PC-3 (cell line): ENCODE measurements at regions not wholly inside any gene's neighbourhood (a gene's known extent, or its start where the extent isn't known, plus 50 kb on each side); places are given as distances from the start of the nearest gene placed in this dataset.

Experiments used
- CTCF ChIP-seq: fragments of 300-600 bp; sonication (generic); conservative IDR thresholded peaks from 2 replicates; pipeline ENCODE4 v1.5.1; 2017; ENCODE audit warnings: antibody characterized with exemption, low read depth, mild to moderate bottlenecking, low read length
- EZH2 ChIP-seq: fragments of 300-600 bp; sonication (generic); IDR thresholded peaks from one replicate; pipeline ENCODE4 v1.6.1; 2017; ENCODE audit warnings: antibody characterized with exemption, mild to moderate bottlenecking, low read length; ENCODE audit not compliant: unreplicated experiment

- no peak for TF ChIP-seq CTCF
- TF ChIP-seq EZH2: no peak
These were observed 366.0 kb upstream of the LRRC7 start for GRCh38 chr1:69201716-69202115.
